ENCODE measurements at regions not wholly inside any gene's neighbourhood (a gene's known extent, or its start where the extent isn't known, plus 50 kb on each side); places are given as distances from the start of the nearest gene placed in this dataset.
"Not testable (repeated sequence)": the region's sequence is repeated elsewhere in the genome, so short reads cannot be mapped to it uniquely, and the experiment has no call there.

DNA sequence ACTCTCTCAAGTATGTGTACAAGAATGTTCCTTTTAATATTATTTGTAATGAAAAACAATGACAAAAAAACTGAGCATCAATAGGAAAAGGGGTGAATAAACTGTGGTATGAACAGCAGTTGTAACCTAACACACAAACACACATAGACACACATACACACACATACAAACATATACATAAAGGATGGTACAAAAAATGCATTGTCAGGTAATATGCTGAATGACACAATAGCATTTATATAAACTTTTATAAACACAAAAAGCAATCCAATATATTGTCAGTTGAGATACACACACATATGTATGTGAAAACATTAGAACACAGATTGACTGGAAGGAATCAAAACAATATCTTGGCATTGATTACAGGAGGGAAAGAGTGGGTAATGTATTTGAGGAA lies 227.0 kb upstream of the ISL1 start:
- H3K27ac Mint-ChIP-seq (ENCODE audit: unreplicated experiment): no peak overlapping the region
- intact Hi-C loops (cut with micrococcal nuclease; ENCODE audit: unreplicated experiment): no loop called here
- no peaks in the 10 kb centered on the region for H3K36me3 Mint-ChIP-seq (ENCODE audit: insufficient read depth, unreplicated experiment)
- H3K9me3 Mint-ChIP-seq (ENCODE audit: low read depth, unreplicated experiment): peaks cover 2% of the 10 kb centered on the region
- no peak for TF ChIP-seq CTCF (IDR thresholded peaks at IDR 0.05; ENCODE audit: unreplicated experiment)
- DNase-seq: no peak
- H3K27me3 Mint-ChIP-seq (ENCODE audit: unreplicated experiment): no peaks in the 10 kb centered on the region
- no peak overlapping the region for H3K4me3 Mint-ChIP-seq (ENCODE audit: low read depth, unreplicated experiment)
- no TSS peak for BruUV-seq (replicated peaks)
- H3K4me1 Mint-ChIP-seq (ENCODE audit: low read depth, unreplicated experiment): no peaks in the 10 kb centered on the region
- CTCF ChIA-PET: no interaction called here

DNA sequence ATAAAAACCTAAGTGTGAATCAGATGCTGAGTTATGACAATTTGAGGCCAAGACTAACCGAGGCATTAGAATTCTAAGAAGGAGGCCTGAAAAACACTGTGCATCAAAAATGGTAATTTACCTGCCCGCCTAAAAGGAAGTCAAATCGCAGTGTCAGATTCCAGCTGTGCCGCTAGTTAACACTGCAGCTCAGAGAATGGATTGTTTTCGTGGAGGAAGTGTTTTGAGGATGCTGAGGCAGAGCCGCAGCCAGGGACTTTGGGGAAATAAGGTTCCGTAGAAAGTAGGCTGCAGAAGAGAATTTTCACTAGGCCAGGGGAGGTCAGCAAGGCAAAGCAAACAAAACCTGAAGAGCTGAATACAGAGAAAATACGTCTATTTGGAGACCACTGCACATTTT lies 226.4 kb upstream of the ISL1 start:
- Mint-ChIP-seq H3K4me1 (ENCODE audit: low read depth, unreplicated experiment) (no peaks in the 10 kb centered on the region), H3K9me3 (ENCODE audit: low read depth, unreplicated experiment) (no peaks in the 10 kb centered on the region), H3K4me3 (ENCODE audit: low read depth, unreplicated experiment) (no peak overlapping the region), H3K27ac (ENCODE audit: unreplicated experiment) (no peak overlapping the region), H3K36me3 (ENCODE audit: insufficient read depth, unreplicated experiment) (no peaks in the 10 kb centered on the region), H3K27me3 (ENCODE audit: unreplicated experiment) (no peaks in the 10 kb centered on the region)
- no TSS peak for BruUV-seq (replicated peaks)
- intact Hi-C loops (cut with micrococcal nuclease; ENCODE audit: unreplicated experiment): no loop called here
- DNase-seq: no peak
- no peak for TF ChIP-seq CTCF (IDR thresholded peaks at IDR 0.05; ENCODE audit: unreplicated experiment)
- CTCF ChIA-PET: no interaction called here

- BruUV-seq (replicated peaks): no TSS peak
- CTCF ChIA-PET: no interaction called here
- Mint-ChIP-seq H3K27me3 (ENCODE audit: unreplicated experiment) (no peaks in the 10 kb centered on the region), H3K4me3 (ENCODE audit: low read depth, unreplicated experiment) (no peak overlapping the region), H3K4me1 (ENCODE audit: low read depth, unreplicated experiment) (no peaks in the 10 kb centered on the region), H3K27ac (ENCODE audit: unreplicated experiment) (no peak overlapping the region), H3K36me3 (ENCODE audit: insufficient read depth, unreplicated experiment) (no peaks in the 10 kb centered on the region), H3K9me3 (ENCODE audit: low read depth, unreplicated experiment) (peaks cover 3% of the 10 kb centered on the region)
- TF ChIP-seq CTCF (IDR thresholded peaks at IDR 0.05; ENCODE audit: unreplicated experiment): no peak
- no peak for DNase-seq
- intact Hi-C loops (cut with micrococcal nuclease; ENCODE audit: unreplicated experiment): no loop called here
Measured at GRCh38 chr5:51159164-51159563, 224.1 kb upstream of the ISL1 start.

DNA sequence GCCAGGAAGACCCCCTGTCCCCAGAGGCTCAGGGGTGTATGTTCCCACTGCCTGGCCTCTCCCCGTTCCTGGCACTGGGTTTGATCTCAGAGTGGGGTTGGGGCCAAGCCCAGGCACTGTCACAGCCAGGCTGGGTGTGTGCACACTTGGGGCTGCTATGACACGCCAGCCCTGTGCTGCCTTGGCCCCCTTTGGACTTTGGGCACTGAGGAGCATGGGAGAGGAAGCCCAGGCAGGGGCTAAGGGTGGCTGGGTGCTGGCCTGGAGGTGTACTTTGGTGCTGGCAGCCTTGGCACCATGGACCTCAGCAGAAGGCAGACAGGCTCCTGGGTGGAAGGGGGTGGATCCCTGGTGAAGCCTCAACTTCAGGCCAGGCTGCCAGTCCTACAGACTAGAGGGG lies 223.6 kb upstream of the ISL1 start:
- no peak for TF ChIP-seq CTCF (IDR thresholded peaks at IDR 0.05; ENCODE audit: unreplicated experiment)
- Mint-ChIP-seq H3K4me1 (ENCODE audit: low read depth, unreplicated experiment) (no peaks in the 10 kb centered on the region), H3K9me3 (ENCODE audit: low read depth, unreplicated experiment) (peaks cover 3% of the 10 kb centered on the region), H3K27me3 (ENCODE audit: unreplicated experiment) (no peaks in the 10 kb centered on the region), H3K27ac (ENCODE audit: unreplicated experiment) (no peak overlapping the region), H3K36me3 (ENCODE audit: insufficient read depth, unreplicated experiment) (no peaks in the 10 kb centered on the region), H3K4me3 (ENCODE audit: low read depth, unreplicated experiment) (no peak overlapping the region)
- CTCF ChIA-PET: no interaction called here
- BruUV-seq (replicated peaks): no TSS peak
- DNase-seq: no peak
- intact Hi-C loops (cut with micrococcal nuclease; ENCODE audit: unreplicated experiment): no loop called here

DNA sequence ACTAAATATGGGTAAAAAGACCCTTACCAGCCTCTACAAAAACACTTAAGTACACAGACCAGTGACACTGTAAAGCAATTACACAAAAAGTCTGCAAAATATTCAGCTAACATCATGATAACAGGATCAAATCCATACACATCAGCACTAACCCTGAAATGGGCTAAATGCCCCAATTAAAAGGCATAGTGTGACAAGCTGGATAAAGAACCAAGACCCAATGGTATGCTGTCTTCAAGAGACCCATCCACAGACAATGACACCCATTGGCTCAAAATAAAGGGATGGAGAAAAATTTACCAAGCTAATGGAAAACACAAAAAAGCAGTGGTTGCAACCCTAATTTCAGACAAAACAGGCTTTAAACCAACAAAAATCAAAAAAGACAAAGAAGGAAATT lies 221.0 kb upstream of the ISL1 start:
- DNase-seq: no peak
- TF ChIP-seq CTCF (IDR thresholded peaks at IDR 0.05; ENCODE audit: unreplicated experiment): no peak
- no TSS peak for BruUV-seq (replicated peaks)

DNA sequence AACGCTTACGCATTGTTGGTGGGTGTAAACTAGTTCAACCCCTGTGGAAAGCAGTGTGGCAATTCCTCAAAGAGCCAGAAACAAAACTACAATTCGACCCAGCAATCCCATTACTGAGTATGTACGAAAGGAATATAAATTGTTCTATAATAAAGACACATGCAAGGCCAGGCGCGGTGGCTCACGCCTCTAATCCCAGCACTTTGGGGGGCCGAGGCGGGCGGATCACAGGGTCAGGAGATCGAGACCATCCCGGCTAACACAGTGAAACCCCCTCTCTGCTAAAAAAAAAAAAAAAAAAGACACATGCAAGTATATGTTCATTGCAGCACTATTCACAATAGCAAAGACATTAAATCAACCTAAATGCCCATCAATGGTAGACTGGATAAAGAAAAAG lies 217.6 kb upstream of the ISL1 start:
- BruUV-seq (replicated peaks); H3K9me3 Mint-ChIP-seq (ENCODE audit: low read depth, unreplicated experiment); DNase-seq; H3K36me3 Mint-ChIP-seq (ENCODE audit: insufficient read depth, unreplicated experiment); H3K27me3 Mint-ChIP-seq (ENCODE audit: unreplicated experiment); H3K4me3 Mint-ChIP-seq (ENCODE audit: low read depth, unreplicated experiment); H3K4me1 Mint-ChIP-seq (ENCODE audit: low read depth, unreplicated experiment); H3K27ac Mint-ChIP-seq (ENCODE audit: unreplicated experiment); intact Hi-C loops (cut with micrococcal nuclease; ENCODE audit: unreplicated experiment): not testable (repeated sequence)
- CTCF ChIA-PET: interaction anchor here (0.6 kb wide), 2 partner anchors 17 to 173 kb away, joined by 3 read pairs; no protein-coding TSS in a partner anchor

More for the DNA sequence above, 221.0 kb upstream of the ISL1 start:
- no peak overlapping the region for H3K27ac Mint-ChIP-seq (ENCODE audit: unreplicated experiment)
- no peaks in the 10 kb centered on the region for H3K36me3 Mint-ChIP-seq (ENCODE audit: insufficient read depth, unreplicated experiment)
- H3K4me1 Mint-ChIP-seq (ENCODE audit: low read depth, unreplicated experiment): no peaks in the 10 kb centered on the region
- no peak overlapping the region for H3K4me3 Mint-ChIP-seq (ENCODE audit: low read depth, unreplicated experiment)
- intact Hi-C loops (cut with micrococcal nuclease; ENCODE audit: unreplicated experiment): no loop called here
- CTCF ChIA-PET: no interaction called here
- peaks cover 3% of the 10 kb centered on the region for H3K9me3 Mint-ChIP-seq (ENCODE audit: low read depth, unreplicated experiment)
- H3K27me3 Mint-ChIP-seq (ENCODE audit: unreplicated experiment): no peaks in the 10 kb centered on the region

Data from Calu3 (cell line).